NCI-H2196 treated with DMSO at 0.1 percent for 48 hours (cell line): ENCODE measurements at regions not wholly inside any gene's neighbourhood (a gene's known extent, or its start where the extent isn't known, plus 50 kb on each side); places are given as distances from the start of the nearest gene placed in this dataset.
"Not testable (repeated sequence)": the region's sequence is repeated elsewhere in the genome, so short reads cannot be mapped to it uniquely, and the experiment has no call there.

Experiments
- DNase-seq: peaks from one replicate; lab custom pipeline; 2025; ENCODE audit not compliant: unreplicated experiment; lab: John Stamatoyannopoulos, UW

DNA sequence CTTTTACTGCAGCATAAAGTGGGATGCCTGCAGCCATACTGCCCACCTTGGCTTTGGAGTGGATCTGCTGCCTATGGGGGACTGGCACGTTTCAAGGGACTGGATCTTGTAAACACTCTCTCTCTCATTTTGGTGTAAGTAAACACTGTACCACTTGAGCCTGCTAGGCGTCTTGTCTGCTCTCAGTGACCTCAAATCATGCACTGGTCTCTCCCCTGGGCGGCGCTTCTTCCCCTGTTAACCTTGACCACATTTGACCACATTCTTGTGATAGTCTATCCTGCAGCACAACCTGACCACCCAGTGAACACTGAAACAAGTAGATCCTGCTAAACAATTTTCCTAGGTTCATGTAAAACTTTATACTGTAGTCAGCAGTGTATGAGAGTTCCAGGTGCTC is 82.6 kb upstream of the HNMT start:
- DNase-seq = no peak

DNA sequence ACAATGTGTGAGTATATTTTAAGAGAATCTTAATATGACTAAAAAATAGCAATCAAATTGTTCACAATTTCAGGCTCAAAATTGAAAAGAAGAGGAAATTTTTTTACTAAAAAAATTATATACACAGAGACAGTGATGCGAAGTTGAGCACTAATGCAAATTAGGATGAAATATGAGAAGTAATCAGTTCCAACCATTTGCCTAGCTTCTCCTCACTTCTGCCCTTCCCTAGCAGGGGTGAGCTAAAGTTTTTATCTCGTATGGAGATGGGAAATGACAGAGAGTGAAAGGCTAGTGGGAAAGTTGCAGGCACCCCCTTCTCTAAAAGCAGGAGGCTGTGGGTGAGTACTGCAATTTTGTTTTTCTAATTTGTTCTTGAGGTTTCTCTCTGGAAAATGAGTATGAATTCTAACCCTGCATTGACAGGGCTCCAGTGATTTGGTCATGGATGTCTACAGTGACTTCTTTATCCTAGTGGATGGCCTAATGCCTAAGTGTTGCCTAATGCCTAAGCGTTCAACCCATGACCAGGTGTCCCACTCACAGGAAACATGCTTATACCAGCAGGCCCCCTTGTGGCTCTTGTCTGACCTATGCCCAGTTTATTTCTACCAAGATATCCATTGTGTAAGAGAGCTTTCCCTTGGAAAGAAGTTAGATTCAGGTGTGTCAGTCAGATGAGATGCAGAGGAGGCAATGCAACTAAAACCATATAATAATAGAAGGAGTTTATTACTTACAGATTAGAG is 78.0 kb upstream of the HNMT start:
- no peak for DNase-seq

DNA sequence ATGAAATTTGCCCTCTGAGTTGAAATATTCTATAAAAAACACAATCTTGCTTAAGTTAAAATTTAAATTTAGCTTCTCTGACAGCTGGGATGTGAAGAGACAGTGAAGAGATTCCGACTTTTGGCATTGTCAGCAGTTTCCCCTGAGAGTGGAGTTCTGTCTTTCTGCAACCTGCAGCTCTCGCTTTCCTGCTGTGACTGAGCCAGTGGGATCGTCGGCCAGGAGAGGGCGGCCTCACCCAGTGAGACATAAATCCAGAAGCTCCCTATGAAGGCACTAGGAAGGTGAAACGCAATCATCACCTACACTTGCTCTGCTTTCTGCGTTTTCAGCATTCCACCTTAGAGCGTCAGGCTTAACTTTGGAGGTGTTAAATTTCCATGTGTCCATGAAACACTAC is 75.4 kb upstream of the HNMT start:
- no peak for DNase-seq

DNA sequence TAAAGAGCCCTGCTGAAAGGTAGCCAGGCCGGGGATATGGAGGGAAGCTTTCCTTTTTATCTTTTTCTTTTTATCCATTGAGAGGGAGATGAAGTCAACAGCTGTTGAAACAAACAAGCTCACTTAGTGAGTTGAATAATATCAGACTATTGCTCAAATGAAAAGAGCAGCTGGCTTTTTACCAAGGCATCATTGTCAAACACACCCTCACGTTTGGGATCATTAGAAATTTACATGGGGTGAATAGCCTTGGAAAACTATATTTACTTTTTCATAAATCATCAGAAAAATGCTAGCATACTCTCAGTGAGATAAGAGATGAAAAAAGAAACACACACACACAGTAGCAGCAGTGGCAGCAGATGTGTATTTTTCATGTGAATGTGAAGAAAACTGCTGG is 71.5 kb upstream of the HNMT start:
- no peak for DNase-seq

DNA sequence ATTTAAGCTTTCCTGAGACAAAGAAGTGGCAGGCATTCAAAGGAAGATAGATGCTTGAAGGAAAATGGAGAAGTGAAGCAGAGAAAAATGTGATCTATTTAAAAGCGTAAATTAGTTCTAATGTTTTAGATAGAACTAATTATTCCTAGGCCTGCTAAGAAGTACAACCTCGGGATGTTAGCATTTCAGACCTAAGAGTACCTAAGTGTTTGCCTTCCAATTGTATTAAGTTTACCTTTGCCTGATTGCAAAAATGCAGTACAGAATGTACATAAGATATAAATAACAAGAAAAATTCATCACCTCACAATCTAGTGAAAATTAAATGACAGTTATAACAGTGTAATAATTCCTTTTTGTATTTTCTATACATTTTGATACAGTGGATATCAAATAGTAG is 71.1 kb upstream of the HNMT start:
- DNase-seq = no peak

DNA sequence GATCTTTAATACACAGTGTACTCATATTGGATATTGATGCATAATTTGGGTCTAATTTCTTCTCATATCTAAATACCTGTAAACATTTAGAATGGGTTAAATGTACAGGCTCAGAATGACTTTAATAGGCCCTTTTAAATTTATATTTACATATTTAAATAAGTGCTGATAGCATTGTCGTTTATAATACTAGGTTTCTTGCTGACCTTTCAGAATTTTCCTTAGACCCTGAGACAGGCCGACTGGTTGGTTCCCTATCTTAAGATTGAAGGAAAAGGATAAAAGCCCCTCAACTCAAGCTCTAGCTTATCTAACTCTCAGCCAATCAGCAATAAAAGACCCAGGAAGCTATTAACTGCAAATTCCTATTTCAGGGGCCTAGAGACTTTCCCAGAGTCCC is 67.8 kb upstream of the HNMT start:
- no peak for DNase-seq

DNA sequence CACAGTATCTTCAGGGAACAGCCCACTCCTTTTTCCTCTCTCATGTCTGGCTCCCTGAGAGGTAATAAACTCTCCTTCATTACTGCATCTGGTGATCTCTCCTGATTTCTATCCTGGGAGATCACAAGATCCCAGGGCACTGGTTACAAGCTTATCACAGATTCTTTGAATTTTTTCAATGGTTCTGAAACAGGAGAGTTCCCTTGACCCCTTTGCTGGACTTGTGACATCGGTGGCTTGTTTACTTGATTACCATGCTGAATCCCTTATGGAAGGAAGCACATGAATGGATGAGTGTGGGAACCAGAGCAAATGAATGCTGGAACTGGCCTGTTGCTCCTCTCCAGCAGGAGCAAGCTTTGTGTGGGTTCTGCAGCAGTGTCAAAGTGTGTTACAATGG is 67.2 kb upstream of the HNMT start:
- DNase-seq = no peak

DNA sequence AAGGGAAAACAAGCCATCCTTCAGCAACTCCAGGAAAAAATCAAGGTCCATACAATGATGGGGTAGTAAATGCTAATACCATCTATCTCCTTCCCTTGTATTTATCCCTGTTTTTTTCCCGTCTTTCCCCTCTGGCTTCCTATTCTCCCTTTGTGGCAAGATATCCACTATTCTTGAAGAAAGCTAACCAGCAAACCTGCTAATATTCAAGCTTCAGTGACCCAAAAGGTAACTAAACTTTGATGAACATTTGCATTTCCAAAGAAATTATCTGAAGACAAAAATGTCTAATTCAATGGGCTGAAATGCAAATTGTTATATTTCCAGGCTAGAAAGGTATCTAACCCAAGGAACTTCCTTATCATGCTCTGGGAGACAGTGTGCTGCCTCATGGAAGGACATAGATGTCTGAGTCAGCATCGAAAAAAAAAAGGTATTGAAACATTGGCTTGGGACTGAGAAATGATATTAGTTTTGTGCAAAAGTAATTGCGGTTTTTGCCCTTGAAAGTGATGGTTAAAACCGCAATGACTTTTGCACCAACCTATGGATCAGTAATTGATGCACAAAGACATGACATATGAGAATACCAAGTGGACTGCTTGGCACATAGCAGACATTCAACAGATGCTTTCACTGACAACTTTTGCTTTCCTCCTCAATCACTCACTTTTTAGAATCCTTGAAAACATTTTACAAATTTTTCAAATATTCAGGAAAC is 63.7 kb upstream of the HNMT start:
- DNase-seq = no peak

DNA sequence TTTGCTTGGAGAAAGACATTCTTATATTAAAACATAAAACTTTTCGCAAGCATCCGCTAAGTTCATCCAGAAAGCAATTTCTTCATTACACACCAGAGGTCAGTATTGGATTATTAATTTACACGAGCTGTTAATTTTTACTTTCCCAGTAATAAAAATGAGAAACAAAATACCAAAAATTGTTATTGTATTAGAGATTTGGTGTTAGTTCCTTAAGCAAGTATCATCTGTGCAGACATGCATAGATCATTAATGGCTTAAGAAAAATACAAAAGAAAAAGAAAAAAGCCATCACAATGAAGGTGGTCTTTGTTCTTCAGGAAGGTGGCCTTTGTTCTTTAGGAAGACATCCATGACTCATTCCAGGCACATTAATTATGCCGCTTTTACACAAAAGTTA is 53.6 kb upstream of the HNMT start:
- DNase-seq = no peak

DNA sequence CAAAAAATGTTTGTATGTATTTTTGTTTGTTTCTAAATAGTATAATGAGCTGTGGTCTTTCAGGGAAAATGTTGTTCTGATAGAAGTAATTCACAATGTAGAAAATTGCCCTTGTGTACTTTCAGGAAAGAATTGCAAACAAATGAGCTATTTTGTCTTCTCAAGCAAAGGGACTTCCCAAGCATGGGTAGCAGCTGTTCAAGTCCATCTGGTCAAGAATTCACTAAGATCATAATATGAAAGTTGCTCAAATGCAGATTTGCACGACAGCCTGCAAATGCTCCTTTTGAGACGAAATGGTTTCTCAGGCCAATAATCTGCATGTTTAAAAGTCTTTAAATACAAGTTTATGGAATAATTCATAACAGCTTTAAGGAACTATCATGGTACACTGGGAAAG is 51.9 kb upstream of the HNMT start:
- no peak for DNase-seq

DNA sequence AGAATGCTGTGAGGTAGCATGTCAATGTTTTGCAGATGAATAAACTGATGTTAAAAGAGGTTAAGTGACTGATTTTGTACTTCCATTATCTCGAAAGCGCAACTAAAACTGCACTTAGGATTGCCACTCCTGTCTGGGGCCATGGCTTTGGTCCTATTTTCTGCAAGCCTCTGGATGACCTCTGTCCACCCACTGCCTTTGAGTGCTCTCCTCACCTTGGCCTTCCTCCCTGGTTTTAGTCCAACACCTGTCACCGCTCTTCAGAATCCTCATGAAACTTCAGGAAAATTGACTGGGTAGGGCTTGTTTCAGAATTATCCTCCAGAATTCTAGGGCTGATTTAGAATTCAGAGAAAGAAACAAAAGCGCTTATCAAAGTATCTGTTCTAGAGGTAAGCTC is 51.1 kb upstream of the HNMT start:
- no peak for DNase-seq

DNA sequence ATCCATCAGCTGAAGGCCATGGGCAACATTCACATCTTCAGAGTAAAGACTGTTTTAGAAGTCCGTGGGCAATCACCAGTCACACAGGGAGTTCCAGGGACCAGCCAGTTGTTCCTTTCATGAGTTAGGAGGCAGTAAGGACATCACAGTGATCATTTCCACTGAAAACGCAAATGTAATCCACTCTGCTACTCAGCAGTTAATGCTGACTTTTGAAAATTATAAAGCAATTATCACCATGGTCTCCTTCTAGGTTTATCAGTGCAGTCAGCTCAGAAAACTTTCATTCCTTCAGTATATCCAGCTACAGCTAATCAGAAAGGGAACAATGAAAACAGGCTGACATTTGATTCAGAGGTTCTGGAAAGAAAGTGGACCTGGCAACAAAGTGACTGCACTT is 50.6 kb upstream of the HNMT start:
- DNase-seq = not testable (repeated sequence)
